COR-L47 (cell line): ENCODE measurements at regions not wholly inside any gene's neighbourhood (a gene's known extent, or its start where the extent isn't known, plus 50 kb on each side); places are given as distances from the start of the nearest gene placed in this dataset.
A peak's percentile ranks its signal among the peaks of the same experiment; 100 is the strongest.
"Not testable (repeated sequence)": the region's sequence is repeated elsewhere in the genome, so short reads cannot be mapped to it uniquely, and the experiment has no call there.

Source experiments
- DNase-seq: peaks from one replicate; lab custom pipeline; 2025; lab: John Stamatoyannopoulos, UW

GRCh38 chr6:78807655-78808355, 59.5 kb upstream of the IRAK1BP1 start:
- DNase-seq = not testable (repeated sequence)

DNA sequence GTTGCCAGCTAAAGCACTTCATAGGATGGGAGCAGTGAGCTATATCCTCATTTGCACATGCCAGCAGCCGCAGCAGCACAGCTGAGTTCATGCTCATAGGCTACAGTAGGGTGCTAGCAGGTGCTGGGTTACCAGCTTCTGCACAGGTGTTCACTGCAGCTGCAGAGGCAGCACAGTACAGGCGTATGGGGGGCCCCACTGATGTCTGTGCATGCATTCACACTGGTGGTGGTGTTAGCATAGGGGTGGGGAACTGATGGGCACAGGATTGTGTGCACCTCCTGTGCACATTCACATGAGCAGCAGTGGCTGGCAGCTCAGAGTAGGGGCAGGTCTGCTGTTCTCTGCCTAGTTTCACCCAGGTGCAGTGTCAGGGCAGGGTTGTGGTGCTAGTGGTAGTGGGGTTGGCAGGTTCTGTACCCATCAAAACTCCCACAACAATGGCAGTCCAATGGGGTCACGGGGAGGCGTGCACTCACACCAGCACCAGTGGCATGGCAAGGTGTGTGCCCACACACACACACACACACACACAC, 58.9 kb upstream of the IRAK1BP1 start:
- DNase-seq = no peak

DNA sequence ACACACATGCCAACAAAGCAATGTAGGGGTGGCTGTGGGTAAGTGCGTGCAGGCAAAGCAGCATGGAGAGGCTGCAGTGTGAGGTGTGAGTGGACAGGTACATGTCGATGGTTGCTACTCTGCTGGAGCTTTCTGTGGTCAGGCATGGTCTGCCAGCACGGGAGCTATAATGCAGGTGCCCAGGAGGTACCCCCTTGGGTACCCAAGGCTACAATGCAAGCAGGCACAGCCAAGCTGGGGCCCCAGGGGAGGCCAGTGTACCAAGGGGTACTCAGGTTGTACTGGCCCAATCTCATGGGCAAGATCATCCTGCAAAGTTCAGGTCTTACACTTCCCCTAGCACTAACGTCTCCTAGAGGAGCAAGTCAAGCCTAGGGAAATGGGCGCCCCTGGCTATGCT, 58.4 kb upstream of the IRAK1BP1 start:
- DNase-seq = no peak

DNA sequence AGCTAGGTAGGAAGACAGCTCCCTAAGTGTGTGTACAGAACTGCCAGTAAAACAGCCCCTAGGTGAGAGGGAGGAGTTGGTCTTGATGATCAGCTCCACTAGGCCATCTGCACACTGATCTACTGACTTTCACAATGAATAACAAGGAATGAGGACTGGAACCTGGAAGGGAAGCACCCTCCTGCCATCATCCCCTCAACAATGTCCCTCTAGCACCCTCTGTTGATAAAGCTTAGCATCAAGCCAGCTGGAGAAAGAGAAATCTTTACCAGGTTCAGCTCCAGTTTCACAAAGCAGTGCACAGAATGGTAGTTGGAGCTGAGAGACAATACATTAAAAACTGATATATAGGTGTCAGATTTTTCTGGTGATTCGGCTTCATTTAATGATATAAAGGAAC, 57.2 kb upstream of the IRAK1BP1 start:
- DNase-seq = peak; percentile 14

GRCh38 chr6:78810698-78811097, 56.7 kb upstream of the IRAK1BP1 start:
- DNase-seq = no peak
